IPS DF 6.9 (cell line): ENCODE measurements at regions not wholly inside any gene's neighbourhood (a gene's known extent, or its start where the extent isn't known, plus 50 kb on each side); places are given as distances from the start of the nearest gene placed in this dataset.

Experiments used
- DNase-seq: peaks from one replicate; pipeline ENCODE4 v3.0.0-alpha.2; 2013; ENCODE audit warnings: low read depth, low spot score
- H3K27ac ChIP-seq: one replicate; pipeline ENCODE4 v1.5.1; 2013; ENCODE audit warnings: low read length, control low read depth
- H3K27me3 ChIP-seq: 2 replicates; pipeline ENCODE4 v1.6.1; 2013; ENCODE audit warnings: mild to moderate bottlenecking, low read length; ENCODE audit not compliant: control insufficient read depth, insufficient read depth
- H3K36me3 ChIP-seq: 2 replicates; pipeline ENCODE4 v1.6.1; 2013; ENCODE audit warnings: low read length; ENCODE audit not compliant: control insufficient read depth, insufficient read depth
- H3K4me1 ChIP-seq: 2 replicates; pipeline ENCODE4 v1.6.1; 2013; ENCODE audit warnings: low read length; ENCODE audit not compliant: control insufficient read depth, insufficient read depth
- H3K4me3 ChIP-seq: 2 replicates; pipeline ENCODE4 v1.5.1; 2013; ENCODE audit warnings: mild to moderate bottlenecking, low read length
- H3K9me3 ChIP-seq: 2 replicates; pipeline ENCODE4 v1.6.1; 2013; ENCODE audit warnings: low read length, inconsistent platforms; ENCODE audit not compliant: control insufficient read depth, insufficient read depth
- WGBS: extraction: QIAGEN DNeasy Blood & Tissue Kit; methylation state at CpG from one replicate; pipeline ENCODE4 v1.1.7; 2013; ENCODE audit warnings: mixed read lengths, missing lambda C conversion rate; ENCODE audit not compliant: insufficient read length, insufficient coverage; 5-methylcytosine and 5-hydroxymethylcytosine counted together

DNA sequence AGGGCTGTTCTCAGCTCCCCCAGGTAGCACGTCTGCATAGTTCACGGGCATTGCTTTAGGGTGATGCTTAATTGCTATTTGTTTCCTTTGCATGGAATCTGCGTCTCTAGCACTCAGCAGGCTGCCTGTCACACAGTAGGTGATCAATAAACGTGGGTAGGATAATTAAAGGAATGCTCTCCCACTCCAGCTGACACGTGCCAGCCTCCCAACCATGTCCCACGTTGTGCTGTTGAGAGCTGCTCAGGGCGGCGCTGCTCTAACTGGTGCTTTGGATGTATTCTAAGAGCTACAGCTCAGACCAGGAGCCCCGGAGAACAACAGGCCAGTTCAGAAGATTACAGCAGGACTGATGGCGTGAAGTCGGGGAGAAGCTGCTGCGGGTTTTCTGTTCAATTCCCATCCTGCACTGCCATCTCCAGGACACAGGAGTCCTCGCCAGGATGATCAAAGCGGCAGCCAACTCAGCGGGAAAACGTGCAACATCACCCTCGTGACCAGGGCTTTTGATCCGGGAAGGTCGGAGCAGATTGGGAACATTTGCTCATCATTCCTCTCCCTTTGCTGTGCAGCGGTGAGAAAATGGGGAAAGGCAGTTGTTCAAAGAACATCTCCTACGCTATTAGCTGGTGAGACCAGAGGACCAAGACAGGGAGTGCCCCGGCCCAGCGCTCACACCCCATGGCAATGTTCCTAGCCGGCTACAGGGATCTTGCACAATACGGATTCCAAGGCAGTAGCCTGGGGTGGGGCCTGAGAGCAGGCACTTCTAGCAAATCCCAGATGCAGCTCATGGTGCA lies 50.5 kb upstream of the FOXK1 start:
- H3K4me1 ChIP-seq: no peaks in the 10 kb centered on the region
- no peaks in the 10 kb centered on the region for H3K36me3 ChIP-seq
- DNase-seq: no peak
- peaks cover 2% of the 10 kb centered on the region; the same call in 1 of the 2 replicates for H3K9me3 ChIP-seq
- no peak overlapping the region for H3K27ac ChIP-seq
- no CpG with 5 or more reads among the region's 25 CpGs for WGBS
- H3K4me3 ChIP-seq: no peak overlapping the region
- no peaks in the 10 kb centered on the region for H3K27me3 ChIP-seq
